WTC11 (cell line): ENCODE measurements at regions not wholly inside any gene's neighbourhood (a gene's known extent, or its start where the extent isn't known, plus 50 kb on each side); places are given as distances from the start of the nearest gene placed in this dataset.

Experiments
- ATAC-seq: fragments of 200-7000 bp; cut with Tn5 transposase; 2 replicates; pipeline ENCODE4 v1.10.0; 2021; ENCODE audit warnings: mild to moderate bottlenecking, moderate library complexity
- CTCF ChIA-PET: fragments of 300-600 bp; sonication (Branson Sonifier 250); formaldehyde crosslinking; loops from one replicate; lab custom pipeline; 2021; ENCODE audit warnings: antibody characterized with exemption; lab: Charles Lee
- POLR2A ChIA-PET: fragments of 350-600 bp; sonication (Branson Sonifier 250); formaldehyde crosslinking; loops from one replicate; lab custom pipeline; 2021; ENCODE audit warnings: antibody characterized with exemption; lab: Charles Lee
- DNase-seq: peaks from one replicate; pipeline ENCODE4 v3.0.0; 2021; ENCODE audit warnings: low spot score
- H3K27ac Mint-ChIP-seq: 2 replicates; pipeline ENCODE4 v1.8.0; 2021; ENCODE audit warnings: mixed read lengths
- H3K27me3 Mint-ChIP-seq: 2 replicates; pipeline ENCODE4 v1.8.0; 2021; ENCODE audit warnings: low read depth, mild to moderate bottlenecking, moderate library complexity, mixed read lengths
- H3K36me3 Mint-ChIP-seq: 2 replicates; pipeline ENCODE4 v1.8.0; 2021; ENCODE audit warnings: mixed read lengths
- H3K4me1 Mint-ChIP-seq: 2 replicates; pipeline ENCODE4 v1.8.0; 2022; ENCODE audit warnings: mixed read lengths
- H3K4me3 Mint-ChIP-seq: 2 replicates; pipeline ENCODE4 v1.8.0; 2021; ENCODE audit warnings: mild to moderate bottlenecking, moderate library complexity, mixed read lengths
- H3K9me3 Mint-ChIP-seq: 2 replicates; pipeline ENCODE4 v1.8.0; 2021; ENCODE audit warnings: mixed read lengths
- ARID4B ChIP-seq: sonication (generic); formaldehyde crosslinking; IDR thresholded peaks from 2 replicates; pipeline ENCODE4 v1.8.0; 2023; ENCODE audit warnings: missing genetic modification reagents, mild to moderate bottlenecking, borderline replicate concordance
- CDX4 ChIP-seq: fragments of 250-450 bp; sonication (Bioruptor Pico); IDR thresholded peaks from 2 replicates; pipeline ENCODE4 v1.9.0; 2021; ENCODE audit warnings: moderate library complexity, mild to moderate bottlenecking, inconsistent platforms, borderline replicate concordance
- E2F1 ChIP-seq: sonication (generic); formaldehyde crosslinking; IDR thresholded peaks from 2 replicates; pipeline ENCODE4 v1.8.0; 2022; ENCODE audit warnings: mild to moderate bottlenecking, missing genetic modification reagents
- ERG ChIP-seq: fragments of 250-450 bp; sonication (Bioruptor Pico); IDR thresholded peaks from 2 replicates; pipeline ENCODE4 v1.8.0; 2021; ENCODE audit warnings: mild to moderate bottlenecking
- FOXP4 ChIP-seq: sonication (generic); formaldehyde crosslinking; IDR thresholded peaks from 2 replicates; pipeline ENCODE4 v1.8.0; 2022; ENCODE audit warnings: mild to moderate bottlenecking, missing genetic modification reagents
- GRHL2 ChIP-seq: fragments of 250-450 bp; sonication (Bioruptor Pico); IDR thresholded peaks from 2 replicates; pipeline ENCODE4 v1.8.0; 2022; ENCODE audit warnings: mild to moderate bottlenecking, moderate library complexity; ENCODE audit not compliant: insufficient replicate concordance, severe bottlenecking
- MXD4 ChIP-seq: fragments of 250-450 bp; sonication (Bioruptor Pico); IDR thresholded peaks from 2 replicates; pipeline ENCODE4 v1.8.0; 2021; ENCODE audit warnings: mild to moderate bottlenecking, moderate library complexity, borderline replicate concordance
- MYBL2 ChIP-seq: sonication (generic); formaldehyde crosslinking; IDR thresholded peaks from 2 replicates; pipeline ENCODE4 v1.8.1; 2023; ENCODE audit warnings: mild to moderate bottlenecking, moderate library complexity, missing genetic modification reagents
- NFATC4 ChIP-seq: fragments of 250-450 bp; sonication (Bioruptor Pico); IDR thresholded peaks from 2 replicates; pipeline ENCODE4 v1.9.0; 2021; ENCODE audit warnings: mild to moderate bottlenecking
- RELA ChIP-seq: sonication (generic); formaldehyde crosslinking; IDR thresholded peaks from 2 replicates; pipeline ENCODE4 v1.8.1; 2022; ENCODE audit warnings: missing genetic modification reagents, mild to moderate bottlenecking, borderline replicate concordance
- RORB ChIP-seq: fragments of 250-450 bp; sonication (Bioruptor Pico); IDR thresholded peaks from 2 replicates; pipeline ENCODE4 v1.9.0; 2021; ENCODE audit warnings: mild to moderate bottlenecking
- SMAD3 ChIP-seq: sonication (generic); formaldehyde crosslinking; IDR thresholded peaks from 2 replicates; pipeline ENCODE4 v1.8.0; 2022; ENCODE audit warnings: missing genetic modification reagents, mild to moderate bottlenecking, borderline replicate concordance
- TEAD4 ChIP-seq: sonication (generic); formaldehyde crosslinking; IDR thresholded peaks from 2 replicates; pipeline ENCODE4 v1.8.0; 2022; ENCODE audit warnings: mild to moderate bottlenecking, missing genetic modification reagents
- TP53 ChIP-seq: sonication (generic); formaldehyde crosslinking; IDR thresholded peaks from 2 replicates; pipeline ENCODE4 v1.8.1; 2023; ENCODE audit warnings: mild to moderate bottlenecking, missing genetic modification reagents
- ZBTB43 ChIP-seq: sonication (generic); formaldehyde crosslinking; IDR thresholded peaks from 2 replicates; pipeline ENCODE4 v1.8.1; 2023; ENCODE audit warnings: mild to moderate bottlenecking, missing genetic modification reagents
- ZNF281 ChIP-seq: sonication (generic); formaldehyde crosslinking; IDR thresholded peaks from 2 replicates; pipeline ENCODE4 v1.8.0; 2023; ENCODE audit warnings: mild to moderate bottlenecking, missing genetic modification reagents
- ZNF396 ChIP-seq: fragments of 250-450 bp; sonication (Bioruptor Pico); IDR thresholded peaks from 2 replicates; pipeline ENCODE4 v1.8.0; 2021; ENCODE audit warnings: mild to moderate bottlenecking, moderate library complexity, borderline replicate concordance
- ZNF416 ChIP-seq: fragments of 250-450 bp; sonication (Bioruptor Pico); IDR thresholded peaks from 2 replicates; pipeline ENCODE4 v1.9.0; 2021; ENCODE audit warnings: mild to moderate bottlenecking, inconsistent platforms

GRCh38 chr2:850429-850828 is 100.2 kb upstream of the SNTG2 start (continued):
- no peak for TF ChIP-seq ZNF396 (CRISPR knock-in tag)
- TF ChIP-seq RORB (CRISPR knock-in tag): no peak
- TF ChIP-seq TEAD4: no peak
- TF ChIP-seq ERG (CRISPR knock-in tag): no peak
- TF ChIP-seq MYBL2: no peak
- no peak for TF ChIP-seq NFATC4 (CRISPR knock-in tag)
- TF ChIP-seq ZNF416 (CRISPR knock-in tag): no peak
- TF ChIP-seq, all 79 proteins: peak for 0

- TF ChIP-seq MXD4 (CRISPR knock-in tag) (no peak), FOXP4 (CRISPR knock-in tag) (no peak), TP53 (no peak)
- Mint-ChIP-seq H3K27me3 (no peaks in the 10 kb centered on the region), H3K4me3 (no peak overlapping the region), H3K27ac (no peak overlapping the region), H3K9me3 (peaks cover 3% of the 10 kb centered on the region), H3K36me3 (no peaks in the 10 kb centered on the region), H3K4me1 (peaks cover 15% of the 10 kb centered on the region)
- ATAC-seq (no peak), DNase-seq (no peak)
- CTCF ChIA-PET: no interaction called here
- POLR2A ChIA-PET: no interaction called here
Measured at GRCh38 chr2:848099-848498, 102.5 kb upstream of the SNTG2 start.

- ChIA-PET CTCF (no interaction called here), POLR2A (no interaction called here)
- no peak for ATAC-seq
- no peaks in the 10 kb centered on the region for H3K36me3 Mint-ChIP-seq
- no peak overlapping the region for H3K4me3 Mint-ChIP-seq
- peaks cover 16% of the 10 kb centered on the region for H3K4me1 Mint-ChIP-seq
- peaks cover 3% of the 10 kb centered on the region for H3K9me3 Mint-ChIP-seq
- H3K27me3 Mint-ChIP-seq: no peaks in the 10 kb centered on the region
- TF ChIP-seq CDX4 (CRISPR knock-in tag): no peak
- no peak for TF ChIP-seq ARID4B (CRISPR knock-in tag)
- no peak for TF ChIP-seq SMAD3 (CRISPR knock-in tag)
- TF ChIP-seq GRHL2 (CRISPR knock-in tag): no peak
- TF ChIP-seq ZNF281 (CRISPR knock-in tag): no peak
- no peak for TF ChIP-seq RELA (CRISPR knock-in tag)
- no peak for TF ChIP-seq ZBTB43
- no peak for TF ChIP-seq E2F1 (CRISPR knock-in tag)
- no peak for DNase-seq
- H3K27ac Mint-ChIP-seq: no peak overlapping the region
Measured at GRCh38 chr2:847669-848068, 103.0 kb upstream of the SNTG2 start.
